ENCODE measurements at regions not wholly inside any gene's neighbourhood (a gene's known extent, or its start where the extent isn't known, plus 50 kb on each side); places are given as distances from the start of the nearest gene placed in this dataset.
A peak's percentile ranks its signal among the peaks of the same experiment; 100 is the strongest.

GRCh38 chr16:85461814-85462713 lies 151.1 kb upstream of the GSE1 start:
- H3K4me1 Mint-ChIP-seq (ENCODE audit: low read depth) = peaks cover 35% of the 10 kb centered on the region
- no peak overlapping the region for H3K27ac Mint-ChIP-seq (ENCODE audit: unreplicated experiment)
- DNase-seq (ENCODE audit: low spot score) = no peak

GRCh38 chr16:85462714-85463611 lies 150.2 kb upstream of the GSE1 start:
- TF ChIP-seq CTCF (IDR thresholded peaks at IDR 0.05) = no peak
- no peak for DNase-seq (ENCODE audit: low spot score)
- Mint-ChIP-seq H3K4me1 (ENCODE audit: low read depth) (peaks cover 34% of the 10 kb centered on the region), H3K27me3 (ENCODE audit: low read depth) (peaks cover 1% of the 10 kb centered on the region), H3K36me3 (ENCODE audit: low read depth) (no peaks in the 10 kb centered on the region), H3K9me3 (ENCODE audit: low read depth) (no peaks in the 10 kb centered on the region), H3K4me3 (ENCODE audit: unreplicated experiment) (peak overlapping the region; percentile 35), H3K27ac (ENCODE audit: unreplicated experiment) (no peak overlapping the region)

More at GRCh38 chr16:85461814-85462713, 151.1 kb upstream of the GSE1 start:
- H3K4me3 Mint-ChIP-seq (ENCODE audit: unreplicated experiment) = peak overlapping the region; percentile 74
- TF ChIP-seq CTCF (IDR thresholded peaks at IDR 0.05) = no peak
- H3K27me3 Mint-ChIP-seq (ENCODE audit: low read depth) = peaks cover 1% of the 10 kb centered on the region
- no peaks in the 10 kb centered on the region for H3K9me3 Mint-ChIP-seq (ENCODE audit: low read depth)
- no peaks in the 10 kb centered on the region for H3K36me3 Mint-ChIP-seq (ENCODE audit: low read depth)

GRCh38 chr16:85463672-85464382 lies 149.3 kb upstream of the GSE1 start:
- no peak for TF ChIP-seq CTCF (IDR thresholded peaks at IDR 0.05)
- DNase-seq (ENCODE audit: low spot score) = no peak
- no peak overlapping the region for H3K4me3 Mint-ChIP-seq (ENCODE audit: unreplicated experiment)
- no peaks in the 10 kb centered on the region for H3K36me3 Mint-ChIP-seq (ENCODE audit: low read depth)
- H3K9me3 Mint-ChIP-seq (ENCODE audit: low read depth) = no peaks in the 10 kb centered on the region
- H3K27me3 Mint-ChIP-seq (ENCODE audit: low read depth) = peaks cover 4% of the 10 kb centered on the region
- peaks cover 34% of the 10 kb centered on the region for H3K4me1 Mint-ChIP-seq (ENCODE audit: low read depth)
- no peak overlapping the region for H3K27ac Mint-ChIP-seq (ENCODE audit: unreplicated experiment)

- H3K36me3 Mint-ChIP-seq (ENCODE audit: low read depth) = no peaks in the 10 kb centered on the region
- no peaks in the 10 kb centered on the region for H3K9me3 Mint-ChIP-seq (ENCODE audit: low read depth)
- DNase-seq (ENCODE audit: low spot score) = no peak
- no peak overlapping the region for H3K27ac Mint-ChIP-seq (ENCODE audit: unreplicated experiment)
- peaks cover 4% of the 10 kb centered on the region for H3K27me3 Mint-ChIP-seq (ENCODE audit: low read depth)
- no peak overlapping the region for H3K4me3 Mint-ChIP-seq (ENCODE audit: unreplicated experiment)
- TF ChIP-seq CTCF (IDR thresholded peaks at IDR 0.05) = no peak
- peaks cover 34% of the 10 kb centered on the region for H3K4me1 Mint-ChIP-seq (ENCODE audit: low read depth)
Observed at GRCh38 chr16:85464383-85465305, 148.5 kb upstream of the GSE1 start.

Measured in chondrocyte (in vitro differentiated cells).